NOMO-1 treated with DMSO at 0.1 percent for 48 hours (cell line): ENCODE measurements at regions not wholly inside any gene's neighbourhood (a gene's known extent, or its start where the extent isn't known, plus 50 kb on each side); places are given as distances from the start of the nearest gene placed in this dataset.

Experiments used
- DNase-seq: peaks from one replicate; lab custom pipeline; 2025; ENCODE audit not compliant: unreplicated experiment; lab: John Stamatoyannopoulos, UW

DNA sequence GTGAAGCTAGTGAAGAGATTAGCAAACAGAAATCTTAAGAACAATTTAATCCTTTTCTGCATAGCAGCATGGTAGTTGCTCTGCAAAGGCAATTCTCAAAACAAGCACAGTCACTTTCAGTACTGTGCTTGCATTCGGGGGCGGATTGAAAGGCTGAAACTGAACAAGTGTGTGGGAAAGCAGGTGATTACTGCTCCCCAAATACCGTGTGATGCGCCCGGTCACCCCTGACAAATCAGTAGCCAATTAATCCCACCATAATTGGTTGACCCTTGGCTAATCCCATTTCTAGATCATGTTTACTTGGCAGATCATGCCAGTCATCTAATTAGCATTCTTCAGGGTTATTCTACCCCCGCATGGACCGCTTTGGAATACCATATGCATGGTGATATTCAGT lies 76.5 kb upstream of the ADRB1 start:
- DNase-seq = no peak

DNA sequence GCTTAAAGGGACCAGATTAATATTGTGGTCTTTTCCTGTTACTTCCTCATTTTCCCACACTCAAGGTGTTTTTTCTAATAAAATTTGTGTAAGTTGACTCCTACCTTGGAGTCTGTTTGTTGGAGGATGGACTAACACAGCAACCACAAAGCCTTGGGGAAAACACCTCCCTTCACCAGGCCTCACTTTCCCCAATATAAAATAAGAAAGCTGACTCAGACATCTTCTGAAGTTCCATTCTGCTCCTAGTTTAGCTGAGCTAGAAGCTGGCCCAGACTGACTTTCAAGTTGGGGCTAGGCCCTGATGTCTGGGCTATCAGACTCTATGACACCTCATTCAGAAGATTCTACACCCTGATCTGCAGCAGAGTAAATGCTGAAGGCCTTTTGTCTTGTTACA lies 73.0 kb upstream of the ADRB1 start:
- no peak for DNase-seq

DNA sequence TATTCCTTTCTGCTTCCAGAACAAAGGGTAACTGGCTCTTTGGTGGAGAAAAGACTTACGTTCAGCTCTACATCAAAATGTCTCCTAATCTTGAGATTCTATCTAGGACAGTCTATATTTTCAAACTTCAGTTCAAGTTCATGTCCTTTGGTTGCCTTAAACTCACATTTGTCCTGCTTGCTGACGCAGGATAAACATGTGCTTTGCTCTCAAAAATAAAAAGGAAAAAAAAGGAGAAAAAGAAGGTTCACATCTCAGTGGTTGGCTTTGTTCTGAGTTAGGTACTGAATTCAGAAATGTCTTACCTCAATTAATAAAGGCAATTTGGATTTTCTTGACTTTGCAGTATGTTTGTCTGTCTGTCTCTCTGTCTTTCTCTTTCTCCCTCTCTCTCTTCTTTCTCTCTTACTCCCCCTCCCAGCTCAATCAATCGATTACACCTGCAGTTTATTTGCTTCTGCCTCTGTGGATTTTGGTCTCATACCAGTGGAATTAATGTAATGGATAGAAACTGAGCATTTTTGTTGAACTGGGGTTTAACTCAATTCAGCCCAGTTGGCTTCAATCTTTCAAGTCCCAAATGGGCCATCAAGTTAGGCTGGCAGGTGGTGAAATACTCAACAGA lies 72.2 kb upstream of the ADRB1 start:
- no peak for DNase-seq

DNA sequence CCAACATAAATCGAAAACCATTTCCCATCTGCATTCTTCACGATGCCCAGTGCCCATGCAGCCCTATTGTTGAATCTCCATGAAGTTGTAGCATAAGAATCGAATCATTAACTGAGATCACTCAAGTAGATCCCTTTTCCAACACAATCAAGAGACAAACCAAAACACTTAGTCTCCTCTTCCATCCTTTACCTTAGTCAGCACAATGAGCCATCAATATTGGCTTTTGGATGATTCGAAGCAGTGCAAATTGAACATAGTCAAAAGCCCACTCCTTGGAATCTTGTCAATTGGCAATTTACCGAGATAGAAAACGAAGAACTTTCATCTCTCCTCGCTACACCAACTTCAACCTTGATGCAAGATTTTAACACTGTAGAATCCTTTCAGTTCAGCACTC lies 66.5 kb upstream of the ADRB1 start:
- no peak for DNase-seq

GRCh38 chr10:113978802-113979201 lies 64.9 kb upstream of the ADRB1 start:
- DNase-seq = no peak

- DNase-seq = no peak
These were observed 64.3 kb upstream of the ADRB1 start for GRCh38 chr10:113979409-113979808.

DNA sequence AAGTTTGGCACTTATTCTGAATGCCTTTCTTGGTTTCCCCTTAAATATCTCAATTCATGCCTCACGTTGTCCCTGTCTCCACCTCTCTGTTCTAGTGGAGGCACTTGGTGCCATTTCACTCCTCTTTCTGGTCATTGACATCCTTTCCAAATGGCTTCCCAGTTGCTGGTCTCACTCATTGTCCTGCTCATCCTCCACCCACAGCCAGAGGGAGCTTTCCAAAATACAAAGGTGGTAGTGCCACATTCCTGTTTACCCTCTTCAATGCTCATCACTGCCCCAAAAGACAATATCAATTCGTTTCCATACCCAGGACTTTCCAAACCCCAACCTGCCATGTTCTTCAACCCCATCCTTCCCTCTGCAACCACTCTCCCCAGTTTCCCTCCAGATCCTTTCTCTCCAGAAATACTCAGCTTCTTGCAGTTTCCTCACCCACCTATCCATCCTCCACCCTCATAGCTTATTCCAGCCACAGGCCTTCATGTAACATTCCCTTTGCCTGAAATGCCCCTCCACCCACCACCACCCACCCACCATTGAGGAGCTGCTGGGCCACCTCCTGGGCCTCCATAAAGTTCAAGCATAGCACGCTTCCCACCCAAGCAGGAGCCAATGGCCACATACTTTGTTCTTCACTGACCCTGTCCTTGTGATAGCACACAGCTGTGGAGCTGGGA lies 63.1 kb upstream of the ADRB1 start:
- no peak for DNase-seq

- DNase-seq = no peak
These were observed 61.4 kb upstream of the ADRB1 start for GRCh38 chr10:113982296-113982695.

DNA sequence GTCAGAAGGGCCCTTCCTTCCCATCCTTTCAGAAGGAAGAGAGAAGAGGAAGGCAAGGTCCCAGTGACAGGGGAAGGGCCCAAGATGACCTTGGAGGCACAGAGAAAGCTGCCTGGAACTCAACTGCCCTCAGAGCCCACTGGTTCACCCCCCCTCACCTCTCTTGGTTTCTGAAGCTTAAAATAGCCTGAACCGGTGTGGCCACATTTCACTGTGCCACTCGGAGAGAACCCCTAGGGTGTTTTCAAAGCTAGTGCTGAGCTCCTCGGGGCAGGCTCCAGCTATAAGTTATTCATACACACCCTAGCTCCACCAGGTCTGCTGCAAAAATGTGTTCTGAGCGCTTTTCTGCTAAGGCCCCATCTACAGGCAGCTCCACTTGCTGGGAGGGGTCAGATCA lies 60.9 kb upstream of the ADRB1 start:
- no peak for DNase-seq

GRCh38 chr10:113983552-113983951 lies 60.1 kb upstream of the ADRB1 start:
- no peak for DNase-seq

DNA sequence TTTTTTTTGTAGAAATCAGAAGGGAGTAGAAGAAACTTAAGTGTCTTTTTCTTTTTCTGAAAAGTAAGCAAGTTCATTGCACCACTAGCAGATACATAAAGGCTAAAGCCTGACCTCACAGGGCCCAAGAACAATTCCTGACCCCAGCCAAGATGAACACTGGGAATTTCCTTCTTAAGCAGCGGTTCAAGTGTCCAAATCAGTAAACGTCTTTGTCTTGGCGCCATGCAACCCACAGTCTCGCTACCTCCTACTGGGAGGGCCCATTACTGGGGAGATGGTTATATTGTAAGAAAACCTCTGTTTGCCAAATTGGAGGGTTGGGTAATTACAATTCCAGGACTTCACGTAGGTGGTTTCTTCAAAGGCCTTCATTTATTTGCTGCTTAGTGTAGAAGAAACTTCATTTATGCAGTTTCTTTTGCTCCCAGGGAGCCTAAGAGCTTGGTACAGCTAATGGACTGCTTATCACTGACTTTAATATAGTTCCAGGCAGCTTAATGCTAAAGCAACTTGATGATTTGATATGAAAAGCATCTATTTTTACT lies 58.3 kb upstream of the ADRB1 start:
- no peak for DNase-seq

DNA sequence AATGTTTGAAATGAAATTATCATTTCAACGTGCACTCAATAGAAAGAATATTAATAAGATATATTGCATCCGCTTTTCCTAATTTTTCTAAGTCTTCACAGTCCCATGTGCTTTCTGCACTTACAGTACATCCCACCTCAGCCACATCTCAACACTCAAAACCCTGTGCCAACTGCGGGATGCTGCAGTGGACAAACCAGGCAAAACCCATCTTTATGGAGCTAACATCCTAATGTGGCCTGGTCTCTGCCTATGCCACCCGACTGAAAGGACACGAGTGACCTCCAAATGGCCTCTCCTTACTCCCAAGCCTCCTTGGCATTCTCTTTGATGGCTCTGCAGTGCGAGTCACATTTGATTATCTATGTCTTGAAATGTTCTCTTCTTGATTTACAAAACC lies 57.4 kb upstream of the ADRB1 start:
- no peak for DNase-seq

- DNase-seq = no peak
These were observed 56.5 kb upstream of the ADRB1 start for GRCh38 chr10:113987156-113987555.

- DNase-seq = peak; percentile 90
These were observed 55.9 kb upstream of the ADRB1 start for GRCh38 chr10:113987805-113988204.

- no peak for DNase-seq
These were observed 55.1 kb upstream of the ADRB1 start for GRCh38 chr10:113988535-113988934.

DNA sequence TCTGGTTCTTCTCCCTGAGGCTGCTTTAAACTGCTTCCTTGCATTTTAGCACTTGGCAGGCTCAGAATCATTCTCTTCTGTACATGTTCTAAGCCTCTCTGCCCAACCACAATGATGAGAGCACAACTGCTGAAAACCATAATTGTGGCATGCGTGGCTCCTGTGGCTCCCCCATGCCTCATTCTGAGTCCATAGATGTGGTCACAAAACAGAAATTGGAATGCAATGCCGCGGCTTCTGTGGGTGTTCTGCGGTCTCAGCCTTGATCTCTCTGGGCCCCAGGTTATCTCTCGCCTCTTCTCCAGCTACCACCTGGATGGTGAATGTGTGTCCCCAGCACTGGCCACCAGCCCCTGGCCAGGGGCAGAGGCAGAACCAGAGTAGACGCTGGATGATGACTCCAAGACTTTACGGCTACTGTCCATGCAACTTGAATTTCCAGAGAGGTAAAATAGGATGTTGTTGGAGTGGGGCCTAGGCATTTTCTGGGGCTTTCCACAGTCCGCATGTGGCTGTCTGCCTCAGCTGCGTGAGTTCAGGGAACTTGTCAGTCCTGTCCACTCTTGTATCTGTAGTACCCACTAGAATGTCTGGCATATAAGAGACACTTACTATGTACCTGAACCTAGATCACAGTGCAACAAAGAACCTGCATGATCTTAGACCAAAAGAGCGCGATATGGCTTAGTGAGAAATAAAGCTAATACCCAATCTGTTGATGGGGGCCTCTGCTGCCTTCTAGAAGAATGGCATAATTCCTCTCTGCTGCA lies 52.4 kb upstream of the ADRB1 start:
- no peak for DNase-seq

DNA sequence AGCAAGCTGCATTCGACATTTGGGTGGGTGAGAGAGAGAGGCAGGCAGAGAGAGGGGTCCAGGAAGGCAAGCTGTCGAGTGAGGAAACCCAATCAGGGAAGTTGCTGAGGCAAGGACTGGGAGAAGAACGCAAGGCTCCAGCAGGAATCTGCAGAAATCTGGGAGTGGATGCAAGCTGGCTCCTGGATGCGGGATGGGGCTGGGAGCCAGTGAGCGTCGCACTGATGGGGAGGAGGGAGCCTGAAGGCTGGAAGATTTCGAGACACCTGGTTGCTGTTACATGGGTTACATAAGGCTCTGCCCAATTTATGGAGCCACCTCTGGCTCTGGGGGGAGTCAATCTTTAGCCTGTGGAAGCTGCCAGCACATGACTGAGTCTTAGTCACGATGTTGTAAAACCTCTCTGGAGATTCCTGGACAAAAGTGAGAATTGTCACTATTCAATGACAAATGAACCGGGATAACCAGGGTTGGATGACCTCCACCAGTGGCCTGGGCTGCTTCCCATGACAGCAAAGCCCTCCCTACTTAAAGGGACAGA lies 51.1 kb upstream of the ADRB1 start:
- no peak for DNase-seq

DNA sequence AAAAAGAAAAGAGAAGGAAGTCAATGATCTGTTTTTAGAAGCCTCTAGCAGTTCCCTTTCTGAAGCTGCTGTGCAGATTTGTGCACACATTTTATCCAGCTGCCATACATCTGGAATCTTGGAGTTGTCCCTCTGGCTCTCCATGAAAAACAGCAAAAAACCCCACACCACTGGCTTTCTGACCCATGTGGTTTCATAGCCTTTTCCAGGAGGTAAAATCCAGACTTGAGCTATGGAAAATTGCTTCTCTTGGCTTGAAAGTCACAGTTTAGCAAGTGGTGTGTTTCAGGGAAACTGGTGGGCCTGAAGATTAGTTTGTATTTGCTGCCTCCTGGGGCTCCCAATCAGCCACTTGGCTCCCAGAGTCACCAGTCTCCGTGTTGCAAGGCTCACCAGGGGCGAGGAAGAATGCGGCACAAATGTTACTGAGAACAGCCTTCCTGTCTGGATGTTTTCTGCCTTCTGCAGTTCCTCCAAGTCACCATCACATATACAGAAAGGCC lies 50.1 kb upstream of the ADRB1 start:
- DNase-seq = peak; percentile 37
